ENCODE measurements at regions not wholly inside any gene's neighbourhood (a gene's known extent, or its start where the extent isn't known, plus 50 kb on each side); places are given as distances from the start of the nearest gene placed in this dataset.

- ChIA-PET CTCF (interaction anchor here (0.7 to 1.3 kb wide), 2 partner anchors 38 to 592 kb away, joined by 3 to 4 read pairs; no protein-coding TSS in a partner anchor), POLR2A (no interaction called here)
- no peak overlapping the region for H3K27ac ChIP-seq (ENCODE audit: extremely low read depth, low read depth, low read length)
- peaks cover 3% of the 10 kb centered on the region; the same call in 1 of the 2 replicates for H3K4me1 ChIP-seq (ENCODE audit: control insufficient read depth, insufficient read depth, low read length)
- TF ChIP-seq ZNF521 (tag by site-specific recombination; IDR thresholded peaks at IDR 0.05) (no peak), KLF7 (tag by site-specific recombination; IDR thresholded peaks at IDR 0.05; ENCODE audit: borderline replicate concordance) (no peak), ZNF133 (tag by site-specific recombination; IDR thresholded peaks at IDR 0.05) (no peak), ZNF335 (tag by site-specific recombination; conservative IDR thresholded peaks at IDR 0.05) (no peak), REST (tag by site-specific recombination; IDR thresholded peaks at IDR 0.05) (no peak), ZNF280C (tag by site-specific recombination; IDR thresholded peaks at IDR 0.05) (0 out of 2 replicates have a peak, but pooled peaks have one; percentile 81), ZNF274 (IDR thresholded peaks at IDR 0.05; ENCODE audit: low read length) (no peak), ZNF274 (tag by site-specific recombination; IDR thresholded peaks at IDR 0.05; ENCODE audit: borderline replicate concordance) (0 out of 2 replicates have a peak, but pooled peaks have one; percentile 42), ZNF366 (tag by site-specific recombination; conservative IDR thresholded peaks at IDR 0.05) (peak; percentile 99), ZNF580 (tag by site-specific recombination; IDR thresholded peaks at IDR 0.05) (no peak), ZNF10 (tag by site-specific recombination; IDR thresholded peaks at IDR 0.05) (no peak), ZBTB17 (tag by site-specific recombination; IDR thresholded peaks at IDR 0.05) (peak; percentile 95), YY1 (tag by site-specific recombination; IDR thresholded peaks at IDR 0.05) (no peak), ZNF629 (tag by site-specific recombination; IDR thresholded peaks at IDR 0.05) (0 out of 2 replicates have a peak, but pooled peaks have one; percentile 48), ZNF184 (tag by site-specific recombination; IDR thresholded peaks at IDR 0.05) (no peak), ZNF571 (tag by site-specific recombination; IDR thresholded peaks at IDR 0.05) (peak; percentile 89; the same call in 1 of the 2 replicates), ATF2 (tag by site-specific recombination; IDR thresholded peaks at IDR 0.05; ENCODE audit: low read depth) (peak; percentile 33; the same call in 1 of the 2 replicates), HOXC10 (CRISPR knock-in tag; IDR thresholded peaks at IDR 0.05) (no peak), ZNF202 (tag by site-specific recombination; IDR thresholded peaks at IDR 0.05; ENCODE audit: borderline replicate concordance) (no peak), ZNF596 (tag by site-specific recombination; IDR thresholded peaks at IDR 0.05) (no peak)
- H3K36me3 ChIP-seq (ENCODE audit: control insufficient read depth in 2 of 2, insufficient read depth in 1 of 2, low read length in 2 of 2), result no peaks in the 10 kb centered on the region
- no peaks in the 10 kb centered on the region for H3K9me3 ChIP-seq (ENCODE audit: control insufficient read depth, insufficient read depth, low read depth, low read length)
- no peak overlapping the region for H3K4me3 ChIP-seq (ENCODE audit: low read depth, low read length)
Observed at GRCh38 chr14:95394297-95395097, 74.8 kb upstream of the CLMN start.

Measured in HEK293 (cell line).